RPMI7951 (cell line): ENCODE measurements at regions not wholly inside any gene's neighbourhood (a gene's known extent, or its start where the extent isn't known, plus 50 kb on each side); places are given as distances from the start of the nearest gene placed in this dataset.
"Not testable (repeated sequence)": the region's sequence is repeated elsewhere in the genome, so short reads cannot be mapped to it uniquely, and the experiment has no call there.

Experiments used
- DNase-seq: peaks from one replicate; pipeline ENCODE4 v3.0.0-alpha.2; 2012; ENCODE audit warnings: low read depth

- DNase-seq: no peak
These were observed 715.2 kb upstream of the AADAT start for GRCh38 chr4:170804930-170805329.

GRCh38 chr4:170803492-170803891, 713.7 kb upstream of the AADAT start:
- DNase-seq: no peak

GRCh38 chr4:170801771-170802170, 712.0 kb upstream of the AADAT start:
- DNase-seq: no peak

- DNase-seq: no peak
These were observed 704.8 kb upstream of the AADAT start for GRCh38 chr4:170794525-170794924.

- DNase-seq: not testable (repeated sequence)
These were observed 698.8 kb upstream of the AADAT start for GRCh38 chr4:170788540-170789051.

- DNase-seq: no peak
These were observed 687.9 kb upstream of the AADAT start for GRCh38 chr4:170777663-170778062.

GRCh38 chr4:170776983-170777382, 687.2 kb upstream of the AADAT start:
- DNase-seq: no peak

- no peak for DNase-seq
These were observed 686.1 kb upstream of the AADAT start for GRCh38 chr4:170775851-170776250.

GRCh38 chr4:170773709-170774273, 684.0 kb upstream of the AADAT start:
- DNase-seq: no peak

- no peak for DNase-seq
These were observed 682.7 kb upstream of the AADAT start for GRCh38 chr4:170772429-170772828.

- no peak for DNase-seq
These were observed 680.9 kb upstream of the AADAT start for GRCh38 chr4:170770664-170771063.

- DNase-seq: no peak
These were observed 680.1 kb upstream of the AADAT start for GRCh38 chr4:170769862-170770261.

GRCh38 chr4:170758988-170759387, 669.2 kb upstream of the AADAT start:
- DNase-seq: no peak

- DNase-seq: no peak
These were observed 660.8 kb upstream of the AADAT start for GRCh38 chr4:170750519-170750918.

- DNase-seq: no peak
These were observed 659.2 kb upstream of the AADAT start for GRCh38 chr4:170748975-170749374.

- no peak for DNase-seq
These were observed 653.9 kb upstream of the AADAT start for GRCh38 chr4:170743633-170744032.

- no peak for DNase-seq
These were observed 652.1 kb upstream of the AADAT start for GRCh38 chr4:170741856-170742255.

- DNase-seq: no peak
These were observed 647.0 kb upstream of the AADAT start for GRCh38 chr4:170736710-170737109.

GRCh38 chr4:170729897-170730296, 640.1 kb upstream of the AADAT start:
- no peak for DNase-seq

GRCh38 chr4:170729236-170729635, 639.5 kb upstream of the AADAT start:
- DNase-seq: no peak

GRCh38 chr4:170724191-170724590, 634.4 kb upstream of the AADAT start:
- no peak for DNase-seq

GRCh38 chr4:170723171-170723570, 633.4 kb upstream of the AADAT start:
- DNase-seq: no peak

GRCh38 chr4:170721812-170722373, 632.1 kb upstream of the AADAT start:
- DNase-seq: no peak

- DNase-seq: no peak
These were observed 627.1 kb upstream of the AADAT start for GRCh38 chr4:170716868-170717267.
